CD8-positive, alpha-beta memory T cell (primary cell): ENCODE measurements at regions not wholly inside any gene's neighbourhood (a gene's known extent, or its start where the extent isn't known, plus 50 kb on each side); places are given as distances from the start of the nearest gene placed in this dataset.
"Not testable (repeated sequence)": the region's sequence is repeated elsewhere in the genome, so short reads cannot be mapped to it uniquely, and the experiment has no call there.

ENCODE experiments used
- CTCF ChIA-PET: fragments of 350-600 bp; sonication (Branson Sonifier 250); formaldehyde crosslinking; loops from one replicate; lab custom pipeline; 2021; ENCODE audit warnings: antibody characterized with exemption; lab: Charles Lee
- POLR2A ChIA-PET: fragments of 350-600 bp; sonication (Branson Sonifier 250); formaldehyde crosslinking; loops from one replicate; lab custom pipeline; 2021; ENCODE audit warnings: antibody characterized with exemption; lab: Charles Lee
- DNase-seq, 5 donors: peaks; one replicate each; pipeline versions ENCODE4 v3.0.0 to v3.0.0-alpha.2; 2020 to 2022; ENCODE audit warnings: mixed read lengths in 1 of 5
- H3K27ac ChIP-seq: one replicate; pipeline ENCODE4 v1.7.0; 2013; ENCODE audit warnings: low read depth, mild to moderate bottlenecking, low read length, moderate library complexity
- H3K27me3 ChIP-seq: 2 replicates; pipeline ENCODE4 v1.7.0; 2013; ENCODE audit warnings: low read length, mild to moderate bottlenecking; ENCODE audit not compliant: insufficient read depth, poor library complexity, severe bottlenecking
- H3K36me3 ChIP-seq: 2 replicates; pipeline ENCODE4 v1.7.0; 2013; ENCODE audit warnings: mild to moderate bottlenecking, low read length, moderate library complexity; ENCODE audit not compliant: insufficient read depth
- H3K4me1 ChIP-seq: 2 replicates; pipeline ENCODE4 v1.7.0; 2013; ENCODE audit warnings: mild to moderate bottlenecking, low read length, moderate library complexity; ENCODE audit not compliant: insufficient read depth
- H3K4me3 ChIP-seq: 2 replicates; pipeline ENCODE4 v1.7.0; 2013; ENCODE audit warnings: mild to moderate bottlenecking, low read length
- H3K9me3 ChIP-seq: 2 replicates; pipeline ENCODE4 v1.7.0; 2013; ENCODE audit warnings: mild to moderate bottlenecking, low read length
- H3K27ac Mint-ChIP-seq, 8 donors: one replicate each; pipeline ENCODE4 v1.8.0; 2020 to 2021; ENCODE audit warnings: mixed read lengths in 8 of 8, mild to moderate bottlenecking in 6 of 8, inconsistent platforms in 3 of 8, moderate library complexity in 3 of 8
- H3K27me3 Mint-ChIP-seq, 2 donors: one replicate each; pipeline ENCODE4 v1.8.0; 2020 to 2021; ENCODE audit warnings: mixed read lengths in 2 of 2, mild to moderate bottlenecking in 1 of 2, moderate library complexity in 1 of 2
- H3K36me3 Mint-ChIP-seq, 3 donors: one replicate each; pipeline ENCODE4 v1.8.0; 2020 to 2021; ENCODE audit warnings: mixed read lengths in 3 of 3, inconsistent platforms in 1 of 3, mild to moderate bottlenecking in 1 of 3
- H3K4me1 Mint-ChIP-seq, 3 donors: one replicate each; pipeline ENCODE4 v1.8.0; 2020 to 2021; ENCODE audit warnings: mixed read lengths in 3 of 3, inconsistent platforms in 1 of 3, mild to moderate bottlenecking in 1 of 3
- H3K4me3 Mint-ChIP-seq, 7 donors: one replicate each; pipeline ENCODE4 v1.8.0; 2020 to 2021; ENCODE audit warnings: mixed read lengths in 7 of 7, mild to moderate bottlenecking in 6 of 7, moderate library complexity in 4 of 7, inconsistent platforms in 2 of 7
- H3K9me3 Mint-ChIP-seq, 5 donors: one replicate each; pipeline ENCODE4 v1.8.0; 2020 to 2022; ENCODE audit warnings: mixed read lengths in 5 of 5, mild to moderate bottlenecking in 3 of 5, moderate library complexity in 2 of 5, inconsistent platforms in 1 of 5

DNA sequence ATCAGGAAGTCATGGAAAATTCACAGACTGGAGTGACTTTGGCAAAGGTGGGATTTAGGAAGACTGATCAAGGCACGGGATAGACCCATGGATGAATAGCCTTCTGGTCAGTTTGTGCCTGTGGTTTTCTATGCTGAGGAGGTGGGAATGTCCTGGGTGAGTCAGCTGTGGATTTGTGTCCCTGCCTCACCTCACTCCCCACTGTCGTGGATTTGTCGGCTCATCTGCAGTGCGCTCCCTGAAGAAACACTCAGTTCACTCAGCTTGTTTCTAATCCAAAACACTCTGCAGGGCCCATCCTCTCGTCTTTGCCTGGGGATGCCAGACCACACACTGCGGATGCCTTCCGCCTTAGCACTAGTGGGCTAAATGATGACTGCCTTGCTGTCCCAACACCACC, 50.2 kb upstream of the TP53BP2 start:
- H3K36me3 ChIP-seq, H3K27ac Mint-ChIP-seq, CTCF ChIA-PET, H3K4me1 ChIP-seq, H3K4me1 Mint-ChIP-seq, H3K9me3 Mint-ChIP-seq, H3K4me3 ChIP-seq, POLR2A ChIA-PET, H3K27ac ChIP-seq, H3K27me3 ChIP-seq, H3K27me3 Mint-ChIP-seq, H3K4me3 Mint-ChIP-seq, H3K9me3 ChIP-seq, DNase-seq, H3K36me3 Mint-ChIP-seq: not testable (repeated sequence)
